ENCODE measurements at regions not wholly inside any gene's neighbourhood (a gene's known extent, or its start where the extent isn't known, plus 50 kb on each side); places are given as distances from the start of the nearest gene placed in this dataset.

- no peak for TF ChIP-seq POLR2AphosphoS5 (IDR thresholded peaks at IDR 0.05; ENCODE audit: low read depth)
- no peak for TF ChIP-seq SPI1 (IDR thresholded peaks at IDR 0.05; ENCODE audit: borderline replicate concordance, low read depth)
- no peak for TF ChIP-seq REST (IDR thresholded peaks at IDR 0.05; ENCODE audit: insufficient replicate concordance, low read depth)
- no peak for TF ChIP-seq CTCF (IDR thresholded peaks at IDR 0.05; ENCODE audit: insufficient read depth, low read length)
- Histone ChIP-seq H3K4me3 (replicated peaks; ENCODE audit: insufficient read depth, low read length) (no peak overlapping the region), H3K27ac (replicated peaks) (no peak overlapping the region), H3K27me3 (ENCODE audit: insufficient read depth, poor library complexity, severe bottlenecking) (no peaks in the 10 kb centered on the region)
- no peak for DNase-seq (ENCODE audit: low read depth in 1 of 2, low spot score in 1 of 2)
Measured at GRCh38 chr6:56775498-56776166, 132.9 kb upstream of the DST start.

GRCh38 chr6:56772737-56773184 is 130.1 kb upstream of the DST start:
- Histone ChIP-seq H3K27me3 (ENCODE audit: insufficient read depth, poor library complexity, severe bottlenecking) (no peaks in the 10 kb centered on the region), H3K27ac (replicated peaks) (no peak overlapping the region), H3K4me3 (replicated peaks; ENCODE audit: insufficient read depth, low read length) (no peak overlapping the region)
- DNase-seq (ENCODE audit: low read depth in 1 of 2, low spot score in 1 of 2) = no peak
- TF ChIP-seq SPI1 (IDR thresholded peaks at IDR 0.05; ENCODE audit: borderline replicate concordance, low read depth) = no peak
- no peak for TF ChIP-seq CTCF (IDR thresholded peaks at IDR 0.05; ENCODE audit: insufficient read depth, low read length)
- TF ChIP-seq REST (IDR thresholded peaks at IDR 0.05; ENCODE audit: insufficient replicate concordance, low read depth) = no peak
- no peak for TF ChIP-seq POLR2AphosphoS5 (IDR thresholded peaks at IDR 0.05; ENCODE audit: low read depth)
- TF ChIP-seq GABPA (IDR thresholded peaks at IDR 0.05; ENCODE audit: low read depth) = no peak

GRCh38 chr6:56771929-56772607 is 129.4 kb upstream of the DST start:
- no peak for DNase-seq (ENCODE audit: low read depth in 1 of 2, low spot score in 1 of 2)
- TF ChIP-seq SPI1 (IDR thresholded peaks at IDR 0.05; ENCODE audit: borderline replicate concordance, low read depth) (no peak), CTCF (IDR thresholded peaks at IDR 0.05; ENCODE audit: insufficient read depth, low read length) (no peak), REST (IDR thresholded peaks at IDR 0.05; ENCODE audit: insufficient replicate concordance, low read depth) (no peak), GABPA (IDR thresholded peaks at IDR 0.05; ENCODE audit: low read depth) (no peak), POLR2AphosphoS5 (IDR thresholded peaks at IDR 0.05; ENCODE audit: low read depth) (no peak)
- Histone ChIP-seq H3K4me3 (replicated peaks; ENCODE audit: insufficient read depth, low read length) (no peak overlapping the region), H3K27me3 (ENCODE audit: insufficient read depth, poor library complexity, severe bottlenecking) (no peaks in the 10 kb centered on the region), H3K27ac (replicated peaks) (no peak overlapping the region)
